ENCODE measurements at regions not wholly inside any gene's neighbourhood (a gene's known extent, or its start where the extent isn't known, plus 50 kb on each side); places are given as distances from the start of the nearest gene placed in this dataset.

DNA sequence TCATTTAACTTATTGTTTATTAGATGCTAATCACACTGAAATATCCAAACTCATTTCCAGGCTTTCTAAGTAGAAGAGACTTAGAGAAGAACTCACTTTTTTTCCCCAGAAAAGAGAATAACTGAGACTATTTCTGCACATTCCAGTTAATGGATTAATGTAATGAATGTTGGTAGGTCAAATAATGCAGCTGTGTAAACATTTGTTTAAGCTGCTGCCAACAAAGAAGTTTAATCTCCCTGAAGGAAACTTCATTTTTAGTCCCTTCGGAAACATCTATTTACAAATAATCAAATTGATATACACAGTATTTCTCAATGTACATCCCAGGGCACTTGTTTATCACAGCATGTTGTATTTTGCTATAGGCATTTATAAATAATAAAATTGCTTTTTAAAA lies 126.9 kb downstream of the KCNS3 start:
- H3K4me2 ChIP-seq (ENCODE audit: insufficient read depth, low read length) = no peak overlapping the region
- H3K27ac ChIP-seq (ENCODE audit: insufficient read depth, low read depth, low read length) = no peak overlapping the region
- CTCF ChIA-PET = no interaction called here
- intact Hi-C loops (cut with micrococcal nuclease) = no loop called here
- no peaks in the 10 kb centered on the region for H3K36me3 ChIP-seq (ENCODE audit: control insufficient read depth in 2 of 2, extremely low read depth in 1 of 2, insufficient read depth in 2 of 2, low read length in 2 of 2)
- no peaks in the 10 kb centered on the region for H3K4me1 ChIP-seq (ENCODE audit: control insufficient read depth, extremely low read depth, insufficient read depth, low read length)
- no peaks in the 10 kb centered on the region for H3K9me1 ChIP-seq (replicated peaks; ENCODE audit: control insufficient read depth, extremely low read depth, insufficient read depth, low read length)
- dilution Hi-C loops (cut with MboI; ENCODE audit: extremely low pct_ligation_motif_present, low sequenced_read_pairs) = no loop called here
- no peak for FAIRE-seq
- POLR2A ChIA-PET = no interaction called here
- no peak for DNase-seq (ENCODE audit: low read depth, low spot score)
- no peak for TF ChIP-seq JUN (IDR thresholded peaks at IDR 0.05; ENCODE audit: borderline replicate concordance, insufficient read depth, insufficient read length, low read depth)
- no peak for TF ChIP-seq POLR2AphosphoS5 (IDR thresholded peaks at IDR 0.05; ENCODE audit: insufficient read depth, low read depth, low read length)
- TF ChIP-seq GATA2 (IDR thresholded peaks at IDR 0.05; ENCODE audit: insufficient read depth, insufficient read length, low read depth, low read length) = no peak
- TF ChIP-seq, protein P1, sequence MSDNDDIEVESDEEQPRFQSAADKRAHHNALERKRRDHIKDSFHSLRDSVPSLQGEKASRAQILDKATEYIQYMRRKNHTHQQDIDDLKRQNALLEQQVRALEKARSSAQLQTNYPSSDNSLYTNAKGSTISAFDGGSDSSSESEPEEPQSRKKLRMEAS (IDR thresholded peaks at IDR 0.05; ENCODE audit: insufficient read depth, insufficient read length) = no peak
- no peak for TF ChIP-seq FOS (IDR thresholded peaks at IDR 0.05; ENCODE audit: borderline replicate concordance, insufficient read depth, low read length)
- TF ChIP-seq MYC (IDR thresholded peaks at IDR 0.05; ENCODE audit: low read depth, low read length) = no peak
- TF ChIP-seq, protein P2, sequence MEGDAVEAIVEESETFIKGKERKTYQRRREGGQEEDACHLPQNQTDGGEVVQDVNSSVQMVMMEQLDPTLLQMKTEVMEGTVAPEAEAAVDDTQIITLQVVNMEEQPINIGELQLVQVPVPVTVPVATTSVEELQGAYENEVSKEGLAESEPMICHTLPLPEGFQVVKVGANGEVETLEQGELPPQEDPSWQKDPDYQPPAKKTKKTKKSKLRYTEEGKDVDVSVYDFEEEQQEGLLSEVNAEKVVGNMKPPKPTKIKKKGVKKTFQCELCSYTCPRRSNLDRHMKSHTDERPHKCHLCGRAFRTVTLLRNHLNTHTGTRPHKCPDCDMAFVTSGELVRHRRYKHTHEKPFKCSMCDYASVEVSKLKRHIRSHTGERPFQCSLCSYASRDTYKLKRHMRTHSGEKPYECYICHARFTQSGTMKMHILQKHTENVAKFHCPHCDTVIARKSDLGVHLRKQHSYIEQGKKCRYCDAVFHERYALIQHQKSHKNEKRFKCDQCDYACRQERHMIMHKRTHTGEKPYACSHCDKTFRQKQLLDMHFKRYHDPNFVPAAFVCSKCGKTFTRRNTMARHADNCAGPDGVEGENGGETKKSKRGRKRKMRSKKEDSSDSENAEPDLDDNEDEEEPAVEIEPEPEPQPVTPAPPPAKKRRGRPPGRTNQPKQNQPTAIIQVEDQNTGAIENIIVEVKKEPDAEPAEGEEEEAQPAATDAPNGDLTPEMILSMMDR (IDR thresholded peaks at IDR 0.05; ENCODE audit: extremely low read depth in 1 of 2, insufficient read depth in 1 of 2, low read depth in 1 of 2, low read length in 2 of 2) = no peak
- TF ChIP-seq POLR2A (IDR thresholded peaks at IDR 0.05; ENCODE audit: low read depth, low read length) = no peak
- TF ChIP-seq EZH2 (IDR thresholded peaks at IDR 0.05; ENCODE audit: borderline replicate concordance, low read depth, low read length, severe bottlenecking) = no peak
- no peak overlapping the region for H3K9ac ChIP-seq (replicated peaks; ENCODE audit: extremely low read depth, insufficient read depth, low read length)
- no peak overlapping the region for H3K4me3 ChIP-seq (replicated peaks in 1 of 3; ENCODE audit: insufficient read depth in 1 of 3, low read depth in 1 of 3, low read length in 3 of 3)
- H4K20me1 ChIP-seq (replicated peaks; ENCODE audit: control insufficient read depth, extremely low read depth, insufficient read depth, low read length) = no peaks in the 10 kb centered on the region
- no peaks in the 10 kb centered on the region for H3K9me3 ChIP-seq (replicated peaks; ENCODE audit: control insufficient read depth, insufficient read depth, low read length)
- H3K79me2 ChIP-seq (ENCODE audit: control insufficient read depth, insufficient read depth, low read length) = no peaks in the 10 kb centered on the region
- BruUV-seq (replicated peaks) = no TSS peak
- no peak overlapping the region for H2AFZ ChIP-seq (ENCODE audit: low read depth, low read length)
- no peaks in the 10 kb centered on the region for H3K27me3 ChIP-seq (ENCODE audit: control insufficient read depth in 2 of 2, insufficient read depth in 2 of 2, low read length in 2 of 2)

All from endothelial cell of umbilical vein (primary cell).